Stimulated activated naive CD8-positive, alpha-beta T cell treated with anti-CD3 and anti-CD28 coated beads, Interleukin-15, Interleukin-2, amounts not matched to agents 100 U/mL and 50 U/mL, for 24 hours (primary cell): ENCODE measurements at regions not wholly inside any gene's neighbourhood (a gene's known extent, or its start where the extent isn't known, plus 50 kb on each side); places are given as distances from the start of the nearest gene placed in this dataset.

Experiments
- ATAC-seq: fragments of 150-1000 bp; cut with Tn5 transposase; one replicate; pipeline ENCODE4 v1.10.0; 2021
- DNase-seq: peaks from one replicate; pipeline ENCODE4 v3.0.0; 2021

- DNase-seq = no peak
- ATAC-seq = no peak
Measured at GRCh38 chr5:53416144-53416738, 64.2 kb upstream of the FST start.

GRCh38 chr5:53418409-53418808 lies 62.0 kb upstream of the FST start:
- ATAC-seq = no peak
- DNase-seq = no peak

DNA sequence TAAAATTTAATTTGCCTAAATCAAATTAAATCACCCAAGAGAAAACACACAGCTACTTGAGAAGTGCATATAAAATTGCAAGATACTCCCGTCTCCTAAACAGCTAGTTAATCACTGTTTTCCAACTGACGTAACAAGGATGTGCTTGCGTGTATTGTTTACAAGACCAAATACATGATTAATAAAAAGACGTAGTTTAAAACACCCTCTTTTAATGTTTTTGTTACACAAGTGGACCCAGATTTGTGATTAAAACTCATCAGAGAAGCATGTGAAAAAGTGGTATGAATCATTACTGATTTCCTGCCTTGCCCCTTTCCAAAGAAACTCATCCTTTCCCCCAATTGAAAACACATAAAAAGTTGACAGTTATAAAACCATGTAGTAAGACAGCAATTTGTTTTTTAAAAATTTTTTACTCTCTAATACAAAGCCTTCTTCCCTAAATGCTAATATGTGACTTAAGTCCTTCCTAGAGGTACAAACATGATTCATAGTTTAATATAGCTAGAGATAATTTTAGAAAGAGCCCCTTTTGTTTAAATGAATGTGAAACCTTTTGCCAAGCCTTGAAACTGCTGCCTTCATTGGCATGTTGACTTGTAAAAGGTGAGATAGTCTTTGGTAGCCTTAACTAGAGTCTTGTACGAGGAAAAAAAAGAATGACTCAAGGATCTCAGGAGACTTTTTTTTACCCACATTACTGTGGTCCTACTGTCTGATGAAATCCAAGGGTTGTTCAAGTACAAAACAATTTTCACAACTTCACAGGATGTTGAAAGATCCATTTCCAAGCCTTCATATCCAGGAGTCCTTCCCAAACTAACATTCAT lies 61.4 kb upstream of the FST start:
- no peak for DNase-seq
- no peak for ATAC-seq

GRCh38 chr5:53422539-53422938 lies 57.9 kb upstream of the FST start:
- no peak for ATAC-seq
- no peak for DNase-seq

DNA sequence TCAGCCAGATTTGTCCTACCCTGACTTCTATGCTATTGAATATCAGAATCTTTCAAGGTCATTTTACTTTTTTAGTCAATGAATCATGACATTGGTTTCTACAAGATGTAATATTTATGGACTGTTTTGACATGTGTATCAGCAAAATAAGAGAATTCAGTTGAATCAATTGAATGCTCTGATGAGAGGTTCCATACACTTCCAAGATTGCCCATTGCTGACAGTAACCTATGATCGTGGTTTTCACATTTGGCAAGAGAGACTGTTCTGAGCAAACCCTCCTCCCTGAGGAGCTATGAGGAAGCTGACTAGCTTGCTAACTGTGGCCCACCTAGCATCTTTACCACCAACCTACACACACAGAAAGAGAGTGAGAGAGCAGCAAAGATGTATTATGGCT lies 56.7 kb upstream of the FST start:
- ATAC-seq (no peak), DNase-seq (no peak)

GRCh38 chr5:53424686-53425615 lies 55.5 kb upstream of the FST start:
- ATAC-seq (no peak), DNase-seq (no peak)

- peak; percentile 10 for DNase-seq
- no peak for ATAC-seq
Measured at GRCh38 chr5:53425687-53426511, 54.5 kb upstream of the FST start.

DNA sequence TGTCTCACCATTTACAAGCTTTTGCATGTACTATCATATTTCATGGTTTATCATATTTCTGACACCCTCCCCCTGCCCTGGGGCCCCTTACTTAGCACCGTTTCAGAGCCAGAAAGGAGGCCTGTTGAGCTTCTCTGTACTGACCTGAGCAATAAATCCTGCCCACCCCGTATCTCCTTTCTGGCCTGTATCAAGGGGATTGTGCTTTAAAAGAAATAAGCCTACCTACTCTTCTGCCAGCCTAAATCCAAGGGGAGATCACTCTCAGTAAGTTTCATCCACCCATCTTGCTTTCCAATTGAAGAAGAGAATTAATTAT lies 54.0 kb upstream of the FST start:
- no peak for ATAC-seq
- DNase-seq = no peak

GRCh38 chr5:53426878-53427277 lies 53.6 kb upstream of the FST start:
- DNase-seq = no peak
- ATAC-seq = no peak

GRCh38 chr5:53427965-53428364 lies 52.5 kb upstream of the FST start:
- no peak for DNase-seq
- no peak for ATAC-seq

- no peak for ATAC-seq
- no peak for DNase-seq
Measured at GRCh38 chr5:53429706-53430105, 50.7 kb upstream of the FST start.

DNA sequence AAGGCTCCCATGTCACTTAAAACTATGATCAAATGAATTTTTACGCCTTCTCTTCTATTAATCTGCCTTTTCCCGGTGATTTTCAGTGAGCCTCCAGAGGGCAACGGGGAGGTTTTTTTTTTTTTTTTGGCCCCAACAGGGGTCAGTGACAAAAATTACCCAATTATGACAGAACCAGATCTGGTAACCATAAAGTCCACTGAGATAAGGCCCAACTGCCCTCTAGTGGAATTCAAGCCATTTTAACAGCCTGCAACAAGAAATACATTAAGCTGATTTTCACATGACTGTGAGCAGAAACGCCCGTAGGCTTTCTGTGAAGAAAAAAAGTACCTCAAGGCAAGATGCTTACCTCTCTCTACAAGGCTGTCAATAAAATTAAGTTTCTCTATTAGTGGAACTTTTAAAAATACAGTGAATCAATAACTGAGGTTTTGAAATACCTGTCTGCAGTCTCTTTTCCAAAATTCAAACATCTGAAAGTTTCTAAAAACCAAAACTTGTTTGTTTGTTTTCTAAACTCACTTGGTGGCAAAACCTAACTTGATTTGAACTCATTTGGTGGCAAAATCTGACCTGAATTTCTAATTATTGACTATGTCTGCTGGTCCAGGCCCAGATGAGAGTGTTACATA lies 49.7 kb upstream of the FST start:
- no peak for ATAC-seq
- DNase-seq = no peak
